ENCODE measurements at regions not wholly inside any gene's neighbourhood (a gene's known extent, or its start where the extent isn't known, plus 50 kb on each side); places are given as distances from the start of the nearest gene placed in this dataset.

- Histone ChIP-seq H3K4me3 (no peak overlapping the region), H3K27ac (peak overlapping the region in 1 of 21 experiments; percentile 14)
These were observed 388.0 kb upstream of the IRX2 start for GRCh38 chr5:3139499-3139931.

- Histone ChIP-seq H3K27ac (no peak overlapping the region), H3K4me3 (no peak overlapping the region)
These were observed 379.7 kb upstream of the IRX2 start for GRCh38 chr5:3131161-3131560.

- H3K27ac ChIP-seq = no peak overlapping the region
These were observed 377.8 kb upstream of the IRX2 start for GRCh38 chr5:3129252-3129651.

GRCh38 chr5:3127423-3127911 lies 376.0 kb upstream of the IRX2 start:
- no peak overlapping the region for H3K4me3 ChIP-seq
- H3K27ac ChIP-seq = no peak overlapping the region

More at GRCh38 chr5:3129252-3129651, 377.8 kb upstream of the IRX2 start:
- no peak overlapping the region for H3K4me3 ChIP-seq

GRCh38 chr5:3126639-3127038 lies 375.2 kb upstream of the IRX2 start:
- Histone ChIP-seq H3K4me3 (no peak overlapping the region), H3K27ac (no peak overlapping the region)

GRCh38 chr5:3124410-3124809 lies 372.9 kb upstream of the IRX2 start:
- no peak overlapping the region for H3K4me3 ChIP-seq
- H3K27ac ChIP-seq = no peak overlapping the region

GRCh38 chr5:3123763-3124157 lies 372.3 kb upstream of the IRX2 start:
- no peak overlapping the region for H3K4me3 ChIP-seq
- no peak overlapping the region for H3K27ac ChIP-seq

GRCh38 chr5:3122985-3123762 lies 371.7 kb upstream of the IRX2 start:
- Histone ChIP-seq H3K4me3 (no peak overlapping the region), H3K27ac (no peak overlapping the region)

- no peak overlapping the region for H3K27ac ChIP-seq
- H3K4me3 ChIP-seq = no peak overlapping the region
These were observed 370.7 kb upstream of the IRX2 start for GRCh38 chr5:3122216-3122615.

- Histone ChIP-seq H3K27ac (no peak overlapping the region), H3K4me3 (no peak overlapping the region)
These were observed 370.3 kb upstream of the IRX2 start for GRCh38 chr5:3121813-3122212.

GRCh38 chr5:3120028-3120427 lies 368.6 kb upstream of the IRX2 start:
- Histone ChIP-seq H3K27ac (no peak overlapping the region), H3K4me3 (no peak overlapping the region)

GRCh38 chr5:3119435-3119834 lies 368.0 kb upstream of the IRX2 start:
- Histone ChIP-seq H3K27ac (no peak overlapping the region), H3K4me3 (no peak overlapping the region)

GRCh38 chr5:3118340-3118739 lies 366.9 kb upstream of the IRX2 start:
- Histone ChIP-seq H3K27ac (no peak overlapping the region), H3K4me3 (no peak overlapping the region)

GRCh38 chr5:3116366-3116765 lies 364.9 kb upstream of the IRX2 start:
- Histone ChIP-seq H3K4me3 (no peak overlapping the region), H3K27ac (no peak overlapping the region)

- Histone ChIP-seq H3K4me3 (no peak overlapping the region), H3K27ac (no peak overlapping the region)
These were observed 363.0 kb upstream of the IRX2 start for GRCh38 chr5:3114467-3114866.

- Histone ChIP-seq H3K4me3 (no peak overlapping the region), H3K27ac (no peak overlapping the region)
These were observed 358.9 kb upstream of the IRX2 start for GRCh38 chr5:3110371-3110770.

GRCh38 chr5:3107156-3107611 lies 355.7 kb upstream of the IRX2 start:
- no peak overlapping the region for H3K4me3 ChIP-seq
- H3K27ac ChIP-seq = no peak overlapping the region

GRCh38 chr5:3105581-3105980 lies 354.1 kb upstream of the IRX2 start:
- H3K27ac ChIP-seq = no peak overlapping the region
- H3K4me3 ChIP-seq = no peak overlapping the region

GRCh38 chr5:3105172-3105571 lies 353.7 kb upstream of the IRX2 start:
- Histone ChIP-seq H3K4me3 (no peak overlapping the region), H3K27ac (no peak overlapping the region)

- no peak overlapping the region for H3K27ac ChIP-seq
- H3K4me3 ChIP-seq = no peak overlapping the region
These were observed 353.1 kb upstream of the IRX2 start for GRCh38 chr5:3104429-3105060.

- Histone ChIP-seq H3K27ac (no peak overlapping the region), H3K4me3 (no peak overlapping the region)
These were observed 351.9 kb upstream of the IRX2 start for GRCh38 chr5:3103262-3103811.

Data from skin epidermis (tissue), 12 donors.